HG03045 (cell line): ENCODE measurements at regions not wholly inside any gene's neighbourhood (a gene's known extent, or its start where the extent isn't known, plus 50 kb on each side); places are given as distances from the start of the nearest gene placed in this dataset.
"Not testable (repeated sequence)": the region's sequence is repeated elsewhere in the genome, so short reads cannot be mapped to it uniquely, and the experiment has no call there.

Experiments
- ATAC-seq: cut with Tn5 transposase; IDR thresholded peaks from one replicate; pipeline ENCODE4 v1.9.1; 2021; ENCODE audit warnings: mild to moderate bottlenecking, moderate library complexity; ENCODE audit not compliant: unreplicated experiment

GRCh38 chr10:78599122-78599853, 469.5 kb upstream of the ZMIZ1 start:
- no peak for ATAC-seq

- ATAC-seq = no peak
Measured at GRCh38 chr10:78600121-78600665, 468.6 kb upstream of the ZMIZ1 start.

- ATAC-seq = no peak
Measured at GRCh38 chr10:78600740-78601139, 468.0 kb upstream of the ZMIZ1 start.

GRCh38 chr10:78602201-78602932, 466.4 kb upstream of the ZMIZ1 start:
- no peak for ATAC-seq

- ATAC-seq = no peak
Measured at GRCh38 chr10:78604286-78604685, 464.5 kb upstream of the ZMIZ1 start.

- no peak for ATAC-seq
Measured at GRCh38 chr10:78604721-78605120, 464.0 kb upstream of the ZMIZ1 start.

GRCh38 chr10:78605800-78606350, 462.9 kb upstream of the ZMIZ1 start:
- ATAC-seq = no peak

GRCh38 chr10:78606766-78607165, 462.0 kb upstream of the ZMIZ1 start:
- ATAC-seq = not testable (repeated sequence)

GRCh38 chr10:78609976-78610375, 458.8 kb upstream of the ZMIZ1 start:
- no peak for ATAC-seq

GRCh38 chr10:78613132-78613531, 455.6 kb upstream of the ZMIZ1 start:
- ATAC-seq = no peak

GRCh38 chr10:78614267-78614666, 454.5 kb upstream of the ZMIZ1 start:
- no peak for ATAC-seq

GRCh38 chr10:78614744-78615143, 454.0 kb upstream of the ZMIZ1 start:
- no peak for ATAC-seq

- ATAC-seq = no peak
Measured at GRCh38 chr10:78616125-78616695, 452.6 kb upstream of the ZMIZ1 start.

- no peak for ATAC-seq
Measured at GRCh38 chr10:78617115-78617514, 451.7 kb upstream of the ZMIZ1 start.

GRCh38 chr10:78617631-78618030, 451.1 kb upstream of the ZMIZ1 start:
- ATAC-seq = no peak

- ATAC-seq = no peak
Measured at GRCh38 chr10:78618050-78618449, 450.7 kb upstream of the ZMIZ1 start.

GRCh38 chr10:78619115-78619851, 449.5 kb upstream of the ZMIZ1 start:
- ATAC-seq = no peak

GRCh38 chr10:78619896-78620295, 448.9 kb upstream of the ZMIZ1 start:
- ATAC-seq = no peak

GRCh38 chr10:78620985-78621799, 447.6 kb upstream of the ZMIZ1 start:
- no peak for ATAC-seq
